Right lobe of liver (tissue), 4 donors: ENCODE measurements at regions not wholly inside any gene's neighbourhood (a gene's known extent, or its start where the extent isn't known, plus 50 kb on each side); places are given as distances from the start of the nearest gene placed in this dataset.

ENCODE experiments used
- CTCF ChIP-seq, 4 donors: fragments of 200-600 bp in 3 of 4; fragments of 450-650 bp in 1 of 4; IDR thresholded peaks; one replicate each; pipeline versions ENCODE4 v1.5.1 to v1.8.0; 2016 to 2022; ENCODE audit warnings: antibody characterized with exemption in 4 of 4, mild to moderate bottlenecking in 2 of 4
- POLR2A ChIP-seq: fragments of 450-650 bp; IDR thresholded peaks from one replicate; pipeline ENCODE4 v1.6.1; 2017; ENCODE audit warnings: antibody characterized with exemption, mild to moderate bottlenecking
- donor health status: DM: no; HTN: no; CAD: no.
- donor health status: DM: no; HTN: no; CAD: no.
- donor health status: DM: no; HTN: yes; CAD: no.

GRCh38 chr3:144085964-144086363 lies 114.3 kb downstream of the DIPK2A start:
- TF ChIP-seq CTCF (IDR thresholded peaks at IDR 0.05): no peak
- TF ChIP-seq POLR2A: no peak
